Liver (tissue), 3 donors: ENCODE measurements at regions not wholly inside any gene's neighbourhood (a gene's known extent, or its start where the extent isn't known, plus 50 kb on each side); places are given as distances from the start of the nearest gene placed in this dataset.

Experiments
- CTCF ChIP-seq: fragments of 150-350 bp; IDR thresholded peaks from 2 replicates; pipeline ENCODE4 v1.5.1; 2017; ENCODE audit warnings: improper control_type of control experiment, low read depth, low read length; ENCODE audit not compliant: missing input control
- HNF4A ChIP-seq, 2 donors: conservative IDR thresholded peaks; 2 replicates each; pipeline ENCODE4 v1.6.1; 2016; ENCODE audit warnings: antibody characterized with exemption in 2 of 2, mild to moderate bottlenecking in 2 of 2
- RXRA ChIP-seq, 2 donors: IDR thresholded peaks; 2 replicates each; pipeline ENCODE4 v1.6.1; 2017 to 2018; ENCODE audit warnings: antibody characterized with exemption in 2 of 2, mild to moderate bottlenecking in 1 of 2
- donor health status: healthy.
- donor health status: healthy.

GRCh38 chr14:82104013-82104412, 570.4 kb upstream of the SEL1L start:
- no peak for TF ChIP-seq CTCF
- no peak for TF ChIP-seq HNF4A (conservative IDR thresholded peaks at IDR 0.05)
- TF ChIP-seq RXRA (IDR thresholded peaks at IDR 0.05), result no peak
